Bronchial epithelial cell (primary cell): ENCODE measurements at regions not wholly inside any gene's neighbourhood (a gene's known extent, or its start where the extent isn't known, plus 50 kb on each side); places are given as distances from the start of the nearest gene placed in this dataset.
A peak's percentile ranks its signal among the peaks of the same experiment; 100 is the strongest.

ENCODE experiments used
- DNase-seq: peaks from one replicate; pipeline ENCODE4 v3.0.0-alpha.2; 2010; ENCODE audit warnings: low read depth
- FAIRE-seq: peaks from 2 replicates; lab custom pipeline; 2011; peaks lifted over from hg19 to GRCh38; lab: Jason Lieb, UNC
- H3K27me3 ChIP-seq: 2 replicates; pipeline ENCODE4 v1.5.1; 2011; ENCODE audit warnings: low read length; ENCODE audit not compliant: control insufficient read depth, insufficient read depth
- H3K36me3 ChIP-seq: 2 replicates; pipeline ENCODE4 v1.5.1; 2011; ENCODE audit warnings: low read length; ENCODE audit not compliant: control insufficient read depth, insufficient read depth
- H3K4me3 ChIP-seq: 2 replicates; pipeline ENCODE4 v1.5.1; 2011; ENCODE audit warnings: mild to moderate bottlenecking, low read depth, low read length, control low read depth
- TF ChIP-seq, protein P1 (sequence below): IDR thresholded peaks from 2 replicates; pipeline ENCODE4 v1.5.1; 2011; ENCODE audit warnings: mild to moderate bottlenecking, moderate library complexity, low read length, control low read depth, inconsistent platforms; ENCODE audit not compliant: insufficient read depth, severe bottlenecking

DNA sequence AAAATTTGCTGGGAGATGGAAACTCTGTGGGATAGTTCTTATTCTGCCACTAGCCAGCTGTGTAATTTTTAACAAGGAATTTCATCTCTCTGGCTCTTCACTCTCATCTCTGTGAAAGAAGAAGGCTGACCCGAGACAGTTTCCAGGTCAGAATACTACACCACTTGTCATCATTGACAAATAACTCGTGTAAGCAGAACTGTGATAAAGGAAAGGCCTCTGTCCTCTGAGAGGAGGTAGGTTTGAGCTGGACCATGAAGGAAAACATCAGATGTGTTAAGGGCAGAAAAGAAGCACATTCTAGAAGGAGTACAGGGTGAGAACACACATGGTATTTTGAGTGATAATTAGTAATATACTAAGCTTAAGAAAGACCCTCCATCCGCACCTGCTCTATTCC, 211.4 kb upstream of the DDX18 start:
- Histone ChIP-seq H3K27me3 (no peaks in the 10 kb centered on the region), H3K36me3 (no peaks in the 10 kb centered on the region), H3K4me3 (no peak overlapping the region)
- no peak for FAIRE-seq
- DNase-seq = no peak
- TF ChIP-seq, protein P1, sequence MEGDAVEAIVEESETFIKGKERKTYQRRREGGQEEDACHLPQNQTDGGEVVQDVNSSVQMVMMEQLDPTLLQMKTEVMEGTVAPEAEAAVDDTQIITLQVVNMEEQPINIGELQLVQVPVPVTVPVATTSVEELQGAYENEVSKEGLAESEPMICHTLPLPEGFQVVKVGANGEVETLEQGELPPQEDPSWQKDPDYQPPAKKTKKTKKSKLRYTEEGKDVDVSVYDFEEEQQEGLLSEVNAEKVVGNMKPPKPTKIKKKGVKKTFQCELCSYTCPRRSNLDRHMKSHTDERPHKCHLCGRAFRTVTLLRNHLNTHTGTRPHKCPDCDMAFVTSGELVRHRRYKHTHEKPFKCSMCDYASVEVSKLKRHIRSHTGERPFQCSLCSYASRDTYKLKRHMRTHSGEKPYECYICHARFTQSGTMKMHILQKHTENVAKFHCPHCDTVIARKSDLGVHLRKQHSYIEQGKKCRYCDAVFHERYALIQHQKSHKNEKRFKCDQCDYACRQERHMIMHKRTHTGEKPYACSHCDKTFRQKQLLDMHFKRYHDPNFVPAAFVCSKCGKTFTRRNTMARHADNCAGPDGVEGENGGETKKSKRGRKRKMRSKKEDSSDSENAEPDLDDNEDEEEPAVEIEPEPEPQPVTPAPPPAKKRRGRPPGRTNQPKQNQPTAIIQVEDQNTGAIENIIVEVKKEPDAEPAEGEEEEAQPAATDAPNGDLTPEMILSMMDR = no peak

DNA sequence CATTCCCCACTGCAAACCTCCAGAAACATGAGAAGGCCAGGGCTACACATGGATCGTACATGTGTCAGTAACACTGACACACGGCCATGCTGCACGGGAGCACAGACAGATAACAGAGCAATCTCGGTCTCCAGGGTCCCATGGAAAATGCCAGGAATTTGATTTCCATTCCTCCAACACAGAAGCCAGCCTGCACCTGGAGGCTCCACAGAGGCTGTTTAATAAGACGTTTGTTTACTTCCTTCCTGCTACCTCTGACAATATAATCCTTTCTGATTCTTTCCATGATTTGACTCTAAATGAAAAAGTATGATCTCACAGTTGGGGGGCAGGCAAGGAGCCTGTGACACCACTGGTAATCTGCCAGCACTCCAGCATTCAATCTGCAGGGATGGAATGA, 210.9 kb upstream of the DDX18 start:
- FAIRE-seq = no peak
- no peak for DNase-seq
- TF ChIP-seq, protein P1 = no peak

DNA sequence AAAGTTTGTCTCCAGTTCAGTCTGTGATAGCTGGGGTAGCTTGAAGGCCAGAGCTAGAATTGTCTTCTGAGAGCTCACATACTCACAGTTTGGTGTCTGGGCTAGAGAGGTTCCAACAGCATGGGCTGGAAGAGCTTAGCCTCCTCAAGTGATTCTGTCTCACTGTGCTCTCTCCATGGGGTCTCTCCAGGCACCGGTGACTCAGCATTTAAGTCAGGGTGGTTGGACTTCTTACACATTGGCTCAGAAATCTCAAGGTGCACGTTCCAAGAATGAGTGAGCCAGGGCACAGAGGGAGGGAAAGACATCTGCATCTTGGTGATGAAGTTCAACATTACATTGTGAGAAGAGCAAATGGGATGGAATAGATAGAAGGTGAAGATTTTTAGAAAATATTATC, 207.3 kb upstream of the DDX18 start:
- H3K36me3 ChIP-seq = no peaks in the 10 kb centered on the region
- H3K27me3 ChIP-seq = no peaks in the 10 kb centered on the region
- DNase-seq = no peak
- TF ChIP-seq, protein P1 = no peak
- FAIRE-seq = no peak
- H3K4me3 ChIP-seq = no peak overlapping the region

More for the DNA sequence above, 210.9 kb upstream of the DDX18 start:
- Histone ChIP-seq H3K4me3 (no peak overlapping the region), H3K36me3 (no peaks in the 10 kb centered on the region), H3K27me3 (no peaks in the 10 kb centered on the region)

DNA sequence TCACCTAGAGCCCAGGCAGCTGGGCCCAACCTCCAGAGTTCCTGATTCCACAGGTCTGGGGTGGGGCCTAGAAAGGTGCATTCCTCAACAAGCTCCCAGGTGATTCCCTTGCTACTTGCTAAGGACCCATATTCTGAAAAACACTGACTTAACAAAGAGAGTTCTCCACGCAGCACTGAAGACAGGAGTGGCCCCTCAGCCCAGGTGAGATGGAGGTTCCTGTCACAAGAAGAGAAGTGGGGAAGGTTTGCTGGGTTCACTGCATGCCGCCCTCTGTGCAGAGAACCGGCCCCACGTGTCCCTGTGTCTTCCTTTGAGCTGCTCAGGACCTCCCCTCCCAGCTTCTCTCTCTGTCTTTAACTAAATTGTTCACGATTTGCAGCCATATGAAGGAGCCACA, 201.4 kb upstream of the DDX18 start:
- FAIRE-seq (no peak), DNase-seq (no peak)
- TF ChIP-seq, protein P1 = no peak
- Histone ChIP-seq H3K27me3 (no peaks in the 10 kb centered on the region), H3K36me3 (no peaks in the 10 kb centered on the region), H3K4me3 (no peak overlapping the region)

DNA sequence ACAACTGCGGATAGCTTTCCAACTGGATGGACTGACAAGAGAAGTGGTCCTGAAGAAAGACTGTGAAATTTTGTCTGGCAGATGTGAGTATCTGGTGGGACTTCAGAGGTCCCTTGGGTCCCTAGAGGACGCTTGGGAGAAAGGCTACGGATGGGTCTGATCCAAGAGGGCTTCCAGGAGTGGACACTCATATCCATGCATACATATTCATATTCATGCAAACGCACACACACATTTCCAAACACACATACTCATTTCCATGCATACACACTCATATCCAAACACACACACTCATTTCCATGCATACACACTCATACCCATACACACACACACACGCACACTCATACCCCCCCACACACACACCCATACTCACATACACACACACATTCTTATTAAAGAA, 200.2 kb upstream of the DDX18 start:
- no peaks in the 10 kb centered on the region for H3K27me3 ChIP-seq
- TF ChIP-seq, protein P1 = no peak
- H3K36me3 ChIP-seq = no peaks in the 10 kb centered on the region
- no peak for DNase-seq
- peak; percentile 64 for FAIRE-seq
- no peak overlapping the region for H3K4me3 ChIP-seq

DNA sequence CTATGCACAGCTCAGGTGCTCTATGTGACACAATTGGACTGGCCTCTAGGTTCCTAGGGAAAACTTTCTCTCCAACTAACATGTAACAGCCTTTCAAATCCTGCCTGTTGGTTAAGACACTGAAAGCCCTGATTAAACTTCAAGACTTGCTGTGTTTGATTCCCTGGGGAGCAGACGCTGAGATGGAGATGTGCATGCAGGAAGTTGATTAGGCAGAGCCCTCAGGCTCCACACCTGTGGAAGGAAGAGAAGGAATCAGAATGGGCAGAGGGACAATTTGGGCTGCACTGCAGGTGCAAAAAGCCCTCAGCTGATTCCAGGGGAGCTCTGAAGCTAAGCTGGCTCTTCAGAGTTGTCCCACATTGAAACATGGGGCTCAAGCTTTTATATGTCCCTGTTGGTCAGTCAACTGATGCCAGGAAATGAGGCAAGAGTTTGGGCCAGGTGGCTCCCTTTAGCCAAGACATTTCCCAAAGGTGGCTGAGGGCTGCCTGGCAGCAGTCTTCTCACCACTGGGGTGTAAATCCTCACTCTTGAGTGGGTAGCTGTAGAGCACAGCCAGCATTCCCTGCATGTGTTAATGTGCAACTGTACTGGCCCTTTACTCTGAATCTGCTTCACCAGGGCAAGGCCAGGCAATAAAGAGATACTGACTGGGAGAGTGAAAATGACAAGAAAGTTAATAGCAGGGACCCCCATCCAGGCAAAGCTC, 199.5 kb upstream of the DDX18 start:
- DNase-seq = no peak
- Histone ChIP-seq H3K27me3 (no peaks in the 10 kb centered on the region), H3K36me3 (no peaks in the 10 kb centered on the region), H3K4me3 (no peak overlapping the region)
- TF ChIP-seq, protein P1 = no peak
- FAIRE-seq = no peak
